Caco-2 (cell line): ENCODE measurements at regions not wholly inside any gene's neighbourhood (a gene's known extent, or its start where the extent isn't known, plus 50 kb on each side); places are given as distances from the start of the nearest gene placed in this dataset.

ENCODE experiments used
- BruUV-seq: library from RNA; stranded (reverse); fragments of 400-500 nt; replicated peaks from 2 replicates; lab custom pipeline; 2021; lab: Mats Ljungman, UMichigan
- CTCF ChIA-PET: fragments of 300-600 bp; sonication (Branson Sonifier 250); formaldehyde crosslinking; loops from one replicate; lab custom pipeline; 2022; ENCODE audit warnings: antibody characterized with exemption; lab: Charles Lee
- POLR2A ChIA-PET: fragments of 300-600 bp; sonication (Branson Sonifier 250); formaldehyde crosslinking; loops from one replicate; lab custom pipeline; 2022; ENCODE audit warnings: antibody characterized with exemption; lab: Charles Lee
- DNase-seq, 2 experiments: peaks; one replicate each; pipeline versions ENCODE4 v3.0.0 to v3.0.0-alpha.2; 2020 to 2022
- H3K27me3 ChIP-seq: replicated peaks from 2 replicates; pipeline ENCODE4 v1.6.0; 2011; ENCODE audit warnings: low read length; ENCODE audit not compliant: control insufficient read depth, insufficient read depth
- H3K36me3 ChIP-seq: 2 replicates; pipeline ENCODE4 v1.5.1; 2011; ENCODE audit warnings: low read length; ENCODE audit not compliant: control insufficient read depth, insufficient read depth
- H3K4me1 ChIP-seq: fragments of 250-450 bp; sonication (Bioruptor Pico); 2 replicates; pipeline ENCODE4 v1.5.1; 2020; ENCODE audit warnings: mild to moderate bottlenecking
- H3K4me3 ChIP-seq: 2 replicates; pipeline ENCODE4 v1.5.1; 2011; ENCODE audit warnings: low read depth, mild to moderate bottlenecking, control low read depth, low read length
- H3K9me3 ChIP-seq: fragments of 250-450 bp; sonication (Bioruptor Pico); 2 replicates; pipeline ENCODE4 v1.5.1; 2020; ENCODE audit warnings: mild to moderate bottlenecking, moderate library complexity
- H3K27ac Mint-ChIP-seq: one replicate; pipeline ENCODE4 v1.8.0; 2022; ENCODE audit warnings: mixed read lengths; ENCODE audit not compliant: unreplicated experiment
- H3K27me3 Mint-ChIP-seq: one replicate; pipeline ENCODE4 v1.8.0; 2022; ENCODE audit warnings: mixed read lengths; ENCODE audit not compliant: insufficient read depth, unreplicated experiment
- H3K36me3 Mint-ChIP-seq: one replicate; pipeline ENCODE4 v1.8.0; 2022; ENCODE audit warnings: mild to moderate bottlenecking, mixed read lengths; ENCODE audit not compliant: insufficient read depth, unreplicated experiment
- H3K4me1 Mint-ChIP-seq: one replicate; pipeline ENCODE4 v1.8.0; 2022; ENCODE audit warnings: low read depth, mixed read lengths; ENCODE audit not compliant: unreplicated experiment
- H3K4me3 Mint-ChIP-seq: one replicate; pipeline ENCODE4 v1.8.0; 2022; ENCODE audit warnings: mild to moderate bottlenecking, moderate library complexity, mixed read lengths; ENCODE audit not compliant: unreplicated experiment
- H3K9me3 Mint-ChIP-seq: one replicate; pipeline ENCODE4 v1.8.0; 2022; ENCODE audit warnings: mixed read lengths; ENCODE audit not compliant: unreplicated experiment
- intact Hi-C: fragments of 100-400 bp; cut with micrococcal nuclease; formaldehyde crosslinking; loops from one replicate; pipeline ENCODE4 v1.10.0; 2022; ENCODE audit not compliant: unreplicated experiment
- TF ChIP-seq, protein P1 (sequence below), 2 experiments: fragments of 200-600 bp in 1 of 2; IDR thresholded peaks; 1 replicate in 1 of 2; 2 replicates in 1 of 2; pipeline versions ENCODE4 v1.5.1 to v1.8.0; 2011 to 2022; ENCODE audit warnings: antibody characterized with exemption in 1 of 2, control low read depth in 1 of 2, inconsistent platforms in 1 of 2, low read depth in 1 of 2, low read length in 1 of 2, mild to moderate bottlenecking in 1 of 2, moderate library complexity in 1 of 2; ENCODE audit not compliant: insufficient read depth in 1 of 2, severe bottlenecking in 1 of 2, unreplicated experiment in 1 of 2

DNA sequence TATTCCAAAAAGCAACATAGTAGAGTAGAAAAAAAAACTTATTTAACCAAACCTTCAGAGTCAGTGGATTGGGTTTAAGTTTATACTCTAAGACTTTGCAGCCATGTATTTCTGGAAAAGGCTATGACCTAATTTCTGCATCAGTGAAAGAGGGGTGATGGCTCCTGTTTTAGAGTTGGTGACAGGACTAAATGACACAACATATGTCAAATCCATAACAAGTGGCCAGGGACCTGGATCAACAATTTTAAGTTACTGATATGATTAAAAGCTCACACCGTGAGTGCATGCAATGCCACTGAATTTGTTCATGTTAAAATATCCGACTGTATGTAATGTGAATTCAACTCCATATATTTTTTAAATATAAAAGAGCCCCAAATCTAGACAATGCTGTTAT lies 390.6 kb downstream of the TNS3 start:
- TF ChIP-seq, protein P1, sequence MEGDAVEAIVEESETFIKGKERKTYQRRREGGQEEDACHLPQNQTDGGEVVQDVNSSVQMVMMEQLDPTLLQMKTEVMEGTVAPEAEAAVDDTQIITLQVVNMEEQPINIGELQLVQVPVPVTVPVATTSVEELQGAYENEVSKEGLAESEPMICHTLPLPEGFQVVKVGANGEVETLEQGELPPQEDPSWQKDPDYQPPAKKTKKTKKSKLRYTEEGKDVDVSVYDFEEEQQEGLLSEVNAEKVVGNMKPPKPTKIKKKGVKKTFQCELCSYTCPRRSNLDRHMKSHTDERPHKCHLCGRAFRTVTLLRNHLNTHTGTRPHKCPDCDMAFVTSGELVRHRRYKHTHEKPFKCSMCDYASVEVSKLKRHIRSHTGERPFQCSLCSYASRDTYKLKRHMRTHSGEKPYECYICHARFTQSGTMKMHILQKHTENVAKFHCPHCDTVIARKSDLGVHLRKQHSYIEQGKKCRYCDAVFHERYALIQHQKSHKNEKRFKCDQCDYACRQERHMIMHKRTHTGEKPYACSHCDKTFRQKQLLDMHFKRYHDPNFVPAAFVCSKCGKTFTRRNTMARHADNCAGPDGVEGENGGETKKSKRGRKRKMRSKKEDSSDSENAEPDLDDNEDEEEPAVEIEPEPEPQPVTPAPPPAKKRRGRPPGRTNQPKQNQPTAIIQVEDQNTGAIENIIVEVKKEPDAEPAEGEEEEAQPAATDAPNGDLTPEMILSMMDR (IDR thresholded peaks at IDR 0.05; ENCODE audit: insufficient read depth in 1 of 2, low read depth in 1 of 2, low read length in 1 of 2, severe bottlenecking in 1 of 2, unreplicated experiment in 1 of 2): no peak
- ChIA-PET CTCF (no interaction called here), POLR2A (no interaction called here)
- intact Hi-C loops: no loop called here
- no TSS peak for BruUV-seq
- Mint-ChIP-seq H3K27ac (no peak overlapping the region), H3K4me3 (no peak overlapping the region), H3K27me3 (peaks cover 13% of the 10 kb centered on the region), H3K9me3 (no peaks in the 10 kb centered on the region), H3K4me1 (peaks cover 6% of the 10 kb centered on the region), H3K36me3 (no peaks in the 10 kb centered on the region)
- Histone ChIP-seq H3K4me3 (no peak overlapping the region), H3K9me3 (no peaks in the 10 kb centered on the region), H3K4me1 (peaks cover 6% of the 10 kb centered on the region; the same call in 1 of the 2 replicates), H3K36me3 (no peaks in the 10 kb centered on the region), H3K27me3 (no peaks in the 10 kb centered on the region)
- DNase-seq: no peak

DNA sequence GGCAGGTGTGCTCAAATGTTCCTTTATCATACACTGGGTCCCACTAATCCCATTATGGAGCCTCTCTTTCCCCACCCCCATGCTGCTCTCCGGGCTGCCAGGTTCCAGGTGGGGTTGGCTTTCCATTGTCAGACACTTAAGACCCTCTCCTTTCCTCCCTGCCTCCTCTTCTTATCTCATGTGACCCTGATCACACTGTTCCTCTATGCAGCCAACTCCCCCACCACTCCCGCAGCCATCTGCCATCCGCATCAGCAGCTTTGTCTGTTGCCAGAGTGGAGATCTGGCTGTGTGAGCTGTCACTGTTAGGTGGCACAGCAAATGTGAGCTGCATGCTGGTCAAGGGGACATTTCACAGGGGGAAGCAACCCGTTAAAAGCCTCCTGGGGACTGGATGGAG lies 391.4 kb downstream of the TNS3 start:
- TF ChIP-seq, protein P1 (IDR thresholded peaks at IDR 0.05; ENCODE audit: insufficient read depth in 1 of 2, low read depth in 1 of 2, low read length in 1 of 2, severe bottlenecking in 1 of 2, unreplicated experiment in 1 of 2): no peak
- ChIA-PET CTCF (no interaction called here), POLR2A (no interaction called here)
- no peak overlapping the region for H3K4me3 ChIP-seq
- H3K27ac Mint-ChIP-seq: no peak overlapping the region
- intact Hi-C loops: no loop called here
- H3K9me3 Mint-ChIP-seq: no peaks in the 10 kb centered on the region
- H3K4me1 ChIP-seq: peaks cover 6% of the 10 kb centered on the region; the same call in 1 of the 2 replicates
- H3K4me3 Mint-ChIP-seq: no peak overlapping the region
- H3K4me1 Mint-ChIP-seq: peaks cover 6% of the 10 kb centered on the region
- no peaks in the 10 kb centered on the region for H3K36me3 Mint-ChIP-seq
- H3K9me3 ChIP-seq: no peaks in the 10 kb centered on the region
- no peaks in the 10 kb centered on the region for H3K36me3 ChIP-seq
- no TSS peak for BruUV-seq
- no peak for DNase-seq
- no peaks in the 10 kb centered on the region for H3K27me3 ChIP-seq
- H3K27me3 Mint-ChIP-seq: peaks cover 13% of the 10 kb centered on the region

DNA sequence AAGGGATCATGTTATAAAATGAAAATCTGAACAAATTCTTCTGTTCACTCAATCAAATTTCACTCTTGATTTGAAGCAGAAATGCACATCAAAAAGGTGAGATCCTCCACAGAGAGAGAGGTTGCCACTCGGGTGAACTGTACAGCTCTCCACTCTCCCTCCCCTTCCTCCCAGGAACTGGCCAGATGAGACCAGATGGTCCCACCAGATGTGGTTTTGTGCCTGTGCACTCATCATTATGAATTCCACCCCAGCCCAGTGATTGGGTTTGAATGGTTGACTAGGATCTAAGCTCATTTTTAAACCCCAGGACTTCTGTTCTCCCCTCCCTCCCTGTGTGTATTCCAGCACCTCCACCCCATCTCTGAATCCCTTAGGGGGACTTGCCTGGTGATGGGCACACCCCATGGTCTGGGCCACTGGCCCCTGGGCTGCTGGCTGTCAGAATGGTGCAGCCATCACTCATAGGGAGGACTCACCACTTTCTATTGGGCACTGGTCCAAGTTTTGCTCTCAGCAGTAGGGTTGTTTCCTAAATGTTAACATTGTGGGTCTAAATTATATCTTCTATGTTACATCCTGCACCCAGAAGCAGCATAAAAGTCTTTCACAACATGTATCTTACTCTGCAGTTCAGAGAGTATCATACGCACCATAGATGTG lies 393.1 kb downstream of the TNS3 start:
- H3K4me3 Mint-ChIP-seq: no peak overlapping the region
- no peaks in the 10 kb centered on the region for H3K27me3 ChIP-seq
- H3K9me3 Mint-ChIP-seq: no peaks in the 10 kb centered on the region
- CTCF ChIA-PET: no interaction called here
- H3K4me1 Mint-ChIP-seq: no peaks in the 10 kb centered on the region
- no peaks in the 10 kb centered on the region for H3K36me3 Mint-ChIP-seq
- TF ChIP-seq, protein P1 (IDR thresholded peaks at IDR 0.05; ENCODE audit: insufficient read depth in 1 of 2, low read depth in 1 of 2, low read length in 1 of 2, severe bottlenecking in 1 of 2, unreplicated experiment in 1 of 2): no peak
- intact Hi-C loops: loop anchor here (10.0 kb wide), 1 partner anchor 254 kb away; no protein-coding TSS in a partner anchor
- no peak overlapping the region for H3K27ac Mint-ChIP-seq
- no peaks in the 10 kb centered on the region for H3K36me3 ChIP-seq
- POLR2A ChIA-PET: no interaction called here
- peaks cover 6% of the 10 kb centered on the region; the same call in 1 of the 2 replicates for H3K4me1 ChIP-seq
- no peaks in the 10 kb centered on the region for H3K9me3 ChIP-seq
- H3K27me3 Mint-ChIP-seq: peaks cover 13% of the 10 kb centered on the region
- DNase-seq: no peak
- no TSS peak for BruUV-seq
- H3K4me3 ChIP-seq: no peak overlapping the region
